SK-N-SH (cell line): ENCODE measurements at regions not wholly inside any gene's neighbourhood (a gene's known extent, or its start where the extent isn't known, plus 50 kb on each side); places are given as distances from the start of the nearest gene placed in this dataset.

ENCODE experiments used
- CTCF ChIA-PET: fragments of 300-600, 350-600 bp; formaldehyde crosslinking; extraction: SDS; loops from one replicate; lab custom pipeline; 2021; lab: Yijun Ruan, JAX
- POLR2A ChIA-PET: fragments of 350-600 bp; sonication (Branson Sonifier 250); formaldehyde crosslinking; extraction: SDS; loops from one replicate; lab custom pipeline; 2020; ENCODE audit warnings: antibody characterized with exemption, inconsistent platforms; lab: Yijun Ruan, JAX
- DNase-seq: peaks from one replicate; pipeline ENCODE4 v3.0.0; 2012
- H2AFZ ChIP-seq: fragments of 200-600 bp; sonication (generic); 2 replicates; pipeline ENCODE4 v1.8.1; 2016; ENCODE audit warnings: antibody characterized with exemption, mild to moderate bottlenecking, low read depth
- H3F3A ChIP-seq: fragments of 200-600 bp; sonication (generic); replicated peaks from 2 replicates; pipeline ENCODE3; 2016; ENCODE audit warnings: antibody characterized with exemption, mild to moderate bottlenecking; ENCODE audit not compliant: insufficient read depth
- H3K27ac ChIP-seq, 2 experiments: fragments of 200-500 bp in 1 of 2; fragments of 200-600 bp in 1 of 2; sonication (Bioruptor generic) in 1 of 2; sonication (generic), shearing (Covaris generic) in 1 of 2; 2 replicates each; pipeline versions ENCODE4 v1.5.1 to v1.6.1; 2014 to 2016; ENCODE audit warnings: low read depth in 2 of 2, inconsistent platforms in 1 of 2, low read length in 1 of 2, mild to moderate bottlenecking in 1 of 2, mixed read lengths in 1 of 2
- H3K27me3 ChIP-seq: fragments of 200-600 bp; sonication (generic), shearing (Covaris generic); 2 replicates; pipeline ENCODE4 v1.6.1; 2016; ENCODE audit warnings: mixed run types; ENCODE audit not compliant: insufficient read depth
- H3K36me3 ChIP-seq, 2 experiments: fragments of 200-500 bp in 1 of 2; fragments of 200-600 bp in 1 of 2; sonication (Bioruptor generic) in 1 of 2; sonication (generic) in 1 of 2; replicated peaks in 1 of 2; 2 replicates each; pipeline versions ENCODE3 to v1.5.1; 2014 to 2016; ENCODE audit warnings: low read length in 1 of 2, mild to moderate bottlenecking in 1 of 2; ENCODE audit not compliant: insufficient read depth in 2 of 2, control insufficient read depth in 1 of 2
- H3K4me1 ChIP-seq, 2 experiments: fragments of 200-500 bp in 1 of 2; fragments of 200-600 bp in 1 of 2; sonication (Bioruptor generic) in 1 of 2; sonication (generic), shearing (Covaris generic) in 1 of 2; 2 replicates each; pipeline versions ENCODE4 v1.5.1 to v1.6.1; 2014 to 2016; ENCODE audit warnings: low read depth in 1 of 2, low read length in 1 of 2, mixed run types in 1 of 2; ENCODE audit not compliant: insufficient read depth in 2 of 2, control insufficient read depth in 1 of 2
- H3K4me2 ChIP-seq: fragments of 200-600 bp; sonication (generic), shearing (Covaris generic); 2 replicates; pipeline ENCODE4 v1.6.1; 2017; ENCODE audit warnings: mixed run types
- H3K4me3 ChIP-seq, 2 experiments: fragments of 200-500 bp in 1 of 2; fragments of 200-600 bp in 1 of 2; sonication (Bioruptor generic) in 1 of 2; sonication (generic), shearing (Covaris generic) in 1 of 2; 2 replicates each; pipeline versions ENCODE4 v1.5.1 to v1.8.1; 2014 to 2016; ENCODE audit warnings: low read depth in 2 of 2, inconsistent platforms in 1 of 2, low read length in 1 of 2, mild to moderate bottlenecking in 1 of 2, mixed read lengths in 1 of 2, moderate library complexity in 1 of 2
- H3K79me2 ChIP-seq: fragments of 200-600 bp; sonication (generic); 2 replicates; pipeline ENCODE4 v1.8.1; 2017; ENCODE audit warnings: mild to moderate bottlenecking; ENCODE audit not compliant: insufficient read depth
- H3K9ac ChIP-seq: fragments of 200-600 bp; sonication (generic); 2 replicates; pipeline ENCODE4 v1.6.1; 2017; ENCODE audit warnings: mixed run types
- H3K9me2 ChIP-seq: fragments of 200-600 bp; sonication (generic); 2 replicates; pipeline ENCODE4 v1.6.1; 2017; ENCODE audit warnings: mixed run types
- H3K9me3 ChIP-seq: fragments of 200-600 bp; sonication (generic); 2 replicates; pipeline ENCODE4 v1.6.1; 2017; ENCODE audit warnings: mixed run types, mild to moderate bottlenecking, moderate library complexity
- H4K20me1 ChIP-seq: fragments of 200-600 bp; sonication (generic); 2 replicates; pipeline ENCODE4 v1.6.1; 2017; ENCODE audit warnings: mild to moderate bottlenecking, mixed run types; ENCODE audit not compliant: insufficient read depth
- CHD2 ChIP-seq: fragments of 150-350 bp; IDR thresholded peaks from 2 replicates; pipeline ENCODE4 v1.6.1; 2018; ENCODE audit warnings: low read length; ENCODE audit not compliant: partially characterized antibody
- CTCF ChIP-seq: fragments of 200-600 bp; sonication (generic); IDR thresholded peaks from 2 replicates; pipeline ENCODE4 v1.6.1; 2017; ENCODE audit warnings: antibody characterized with exemption, mild to moderate bottlenecking, moderate library complexity
- ELF1 ChIP-seq: IDR thresholded peaks from 2 replicates; pipeline ENCODE4 v1.4.0; 2012
- EP300 ChIP-seq, 2 experiments: IDR thresholded peaks; 2 replicates each; pipeline versions ENCODE4 v1.4.0 to v1.6.1; 2012; ENCODE audit warnings: borderline replicate concordance in 1 of 2, low read depth in 1 of 2, low read length in 1 of 2
- EZH2phosphoT487 ChIP-seq: fragments of 200-600 bp; sonication (generic); IDR thresholded peaks from 2 replicates; pipeline ENCODE4 v1.6.1; 2017; ENCODE audit warnings: low read depth, mixed run types, mild to moderate bottlenecking, antibody characterized with exemption, moderate library complexity, borderline replicate concordance
- FOXM1 ChIP-seq: IDR thresholded peaks from 2 replicates; pipeline ENCODE4 v1.4.0; 2012; ENCODE audit warnings: low read depth, mild to moderate bottlenecking
- GABPA ChIP-seq: IDR thresholded peaks from 2 replicates; pipeline ENCODE4 v1.4.0; 2012; ENCODE audit warnings: low read depth, mild to moderate bottlenecking
- GATA2 ChIP-seq: sonication (generic); formaldehyde crosslinking; IDR thresholded peaks from 2 replicates; pipeline ENCODE4 v1.5.0; 2020; ENCODE audit warnings: mild to moderate bottlenecking, missing genetic modification reagents
- JUND ChIP-seq: IDR thresholded peaks from 2 replicates; pipeline ENCODE4 v1.4.0; 2012
- MEF2A ChIP-seq: IDR thresholded peaks from 2 replicates; pipeline ENCODE4 v1.4.0; 2012; ENCODE audit warnings: low read depth, borderline replicate concordance
- NFIC ChIP-seq: IDR thresholded peaks from 2 replicates; pipeline ENCODE4 v1.4.0; 2012; ENCODE audit warnings: borderline replicate concordance
- NRF1 ChIP-seq: IDR thresholded peaks from 2 replicates; pipeline ENCODE4 v1.6.1; 2012; ENCODE audit warnings: low read depth, mild to moderate bottlenecking, low read length
- RAD21 ChIP-seq: IDR thresholded peaks from 2 replicates; pipeline ENCODE4 v1.6.1; 2012; ENCODE audit warnings: mild to moderate bottlenecking, low read length
- RCOR1 ChIP-seq: fragments of 150-350 bp; IDR thresholded peaks from 2 replicates; pipeline ENCODE4 v1.6.1; 2017; ENCODE audit warnings: antibody characterized with exemption, low read length
- RFX5 ChIP-seq: IDR thresholded peaks from 2 replicates; pipeline ENCODE4 v1.6.1; 2012; ENCODE audit warnings: mild to moderate bottlenecking, improper control_type of control experiment, low read length
- RXRA ChIP-seq: IDR thresholded peaks from 2 replicates; pipeline ENCODE4 v1.4.0; 2012; ENCODE audit warnings: low read depth, mild to moderate bottlenecking, borderline replicate concordance
- SMC3 ChIP-seq: IDR thresholded peaks from 2 replicates; pipeline ENCODE4 v1.6.1; 2012; ENCODE audit warnings: low read depth, low read length, improper control_type of control experiment
- TAF1 ChIP-seq: IDR thresholded peaks from 2 replicates; pipeline ENCODE4 v1.6.1; 2012; ENCODE audit warnings: low read depth, mild to moderate bottlenecking, low read length, moderate library complexity, borderline replicate concordance
- TEAD4 ChIP-seq: IDR thresholded peaks from 2 replicates; pipeline ENCODE4 v1.4.0; 2012; ENCODE audit warnings: mild to moderate bottlenecking, borderline replicate concordance; ENCODE audit not compliant: insufficient read depth
- USF1 ChIP-seq: IDR thresholded peaks from 2 replicates; pipeline ENCODE4 v1.4.0; 2012; ENCODE audit warnings: low read depth, borderline replicate concordance
- USF2 ChIP-seq: fragments of 150-350 bp; IDR thresholded peaks from 2 replicates; pipeline ENCODE4 v1.6.1; 2017; ENCODE audit warnings: antibody characterized with exemption, low read length, low read depth, borderline replicate concordance
- ZBTB33 ChIP-seq: IDR thresholded peaks from 2 replicates; pipeline ENCODE4 v1.4.0; 2012; ENCODE audit warnings: low read depth, borderline replicate concordance
- WGBS: methylation state at CpG from one replicate; pipeline ENCODE4 v1.1.6; 2017; ENCODE audit warnings: low lambda C conversion rate; 5-methylcytosine and 5-hydroxymethylcytosine counted together

- TF ChIP-seq TAF1 (no peak), RXRA (no peak), RCOR1 (no peak), GABPA (no peak)
- TF ChIP-seq, all 33 proteins: peak for 0
Observed at GRCh38 chr9:108534741-108535140, 321.0 kb downstream of the ACTL7B start (continued).

GRCh38 chr9:108530141-108530540 lies 325.6 kb downstream of the ACTL7B start:
- DNase-seq = no peak
- ChIA-PET CTCF (no interaction called here), POLR2A (no interaction called here)
- H3K27me3 ChIP-seq = no peaks in the 10 kb centered on the region; the same call in 1 of the 2 replicates
- no peak overlapping the region for H3K9ac ChIP-seq
- H3K9me3 ChIP-seq = no peaks in the 10 kb centered on the region
- no peaks in the 10 kb centered on the region for H3K36me3 ChIP-seq
- H3K4me2 ChIP-seq = no peak overlapping the region
- H3K27ac ChIP-seq = no peak overlapping the region
- no peaks in the 10 kb centered on the region for H3K4me1 ChIP-seq
- H3K79me2 ChIP-seq = no peaks in the 10 kb centered on the region
- 67% methylated on average over 3 of the region's 29 CpGs for whole genome bisulfite sequencing
- no peaks in the 10 kb centered on the region for H3F3A ChIP-seq
- no peak overlapping the region for H3K4me3 ChIP-seq
- no peaks in the 10 kb centered on the region for H3K9me2 ChIP-seq
- H2AFZ ChIP-seq = no peak overlapping the region
- TF ChIP-seq RAD21 (no peak), MEF2A (no peak), ELF1 (no peak), USF2 (no peak), JUND (no peak), RFX5 (no peak), FOXM1 (no peak), SMC3 (no peak), USF1 (no peak), RXRA (no peak), EZH2phosphoT487 (no peak)
- H4K20me1 ChIP-seq = no peaks in the 10 kb centered on the region

- Histone ChIP-seq H3K27me3 (no peaks in the 10 kb centered on the region; the same call in 1 of the 2 replicates), H3K36me3 (no peaks in the 10 kb centered on the region), H3K9me2 (no peaks in the 10 kb centered on the region), H3K79me2 (no peaks in the 10 kb centered on the region), H3K27ac (no peak overlapping the region), H3K4me1 (no peaks in the 10 kb centered on the region), H3K9ac (no peak overlapping the region), H3F3A (no peaks in the 10 kb centered on the region), H2AFZ (no peak overlapping the region), H3K4me3 (no peak overlapping the region), H3K9me3 (no peaks in the 10 kb centered on the region), H3K4me2 (no peak overlapping the region), H4K20me1 (no peaks in the 10 kb centered on the region)
- WGBS = 41% methylated on average over 5 of the region's 5 CpGs
- TF ChIP-seq EZH2phosphoT487 = no peak
- TF ChIP-seq RCOR1 = no peak
- no peak for TF ChIP-seq TEAD4
- no peak for TF ChIP-seq CHD2
- no peak for TF ChIP-seq GATA2 (CRISPR knock-in tag)
- TF ChIP-seq RXRA = no peak
- no peak for TF ChIP-seq NFIC
- no peak for TF ChIP-seq USF1
- no peak for TF ChIP-seq CTCF
- no peak for TF ChIP-seq EP300 (IDR thresholded peaks at IDR 0.05; ENCODE audit: borderline replicate concordance in 1 of 2, low read depth in 1 of 2, low read length in 1 of 2)
- TF ChIP-seq ZBTB33 = no peak
- no peak for TF ChIP-seq NRF1
- ChIA-PET POLR2A (no interaction called here), CTCF (no interaction called here)
- no peak for DNase-seq
Observed at GRCh38 chr9:108528231-108528630, 327.6 kb downstream of the ACTL7B start.
